ENCODE measurements at regions not wholly inside any gene's neighbourhood (a gene's known extent, or its start where the extent isn't known, plus 50 kb on each side); places are given as distances from the start of the nearest gene placed in this dataset.

GRCh38 chr14:22334275-22334577, 254.8 kb downstream of the DAD1 start:
- no peak for TF ChIP-seq GATA3 (IDR thresholded peaks at IDR 0.05; ENCODE audit: low read depth, low read length)
- TF ChIP-seq GATA2 (IDR thresholded peaks at IDR 0.05; ENCODE audit: low read depth, low read length) = no peak

GRCh38 chr14:22333422-22334274, 255.4 kb downstream of the DAD1 start:
- TF ChIP-seq GATA2 (IDR thresholded peaks at IDR 0.05; ENCODE audit: low read depth, low read length) (no peak), GATA3 (IDR thresholded peaks at IDR 0.05; ENCODE audit: low read depth, low read length) (no peak)

- TF ChIP-seq GATA3 (IDR thresholded peaks at IDR 0.05; ENCODE audit: low read depth, low read length) (no peak), GATA2 (IDR thresholded peaks at IDR 0.05; ENCODE audit: low read depth, low read length) (no peak)
These were observed 256.2 kb downstream of the DAD1 start for GRCh38 chr14:22332686-22333421.

GRCh38 chr14:22329371-22329770, 259.7 kb downstream of the DAD1 start:
- TF ChIP-seq GATA2 (IDR thresholded peaks at IDR 0.05; ENCODE audit: low read depth, low read length) (no peak), GATA3 (IDR thresholded peaks at IDR 0.05; ENCODE audit: low read depth, low read length) (no peak)

- TF ChIP-seq GATA3 (IDR thresholded peaks at IDR 0.05; ENCODE audit: low read depth, low read length) (no peak), GATA2 (IDR thresholded peaks at IDR 0.05; ENCODE audit: low read depth, low read length) (no peak)
These were observed 263.2 kb downstream of the DAD1 start for GRCh38 chr14:22325676-22326400.

GRCh38 chr14:22320362-22320750, 268.7 kb downstream of the DAD1 start:
- TF ChIP-seq GATA3 (IDR thresholded peaks at IDR 0.05; ENCODE audit: low read depth, low read length) (no peak), GATA2 (IDR thresholded peaks at IDR 0.05; ENCODE audit: low read depth, low read length) (no peak)

GRCh38 chr14:22319526-22320361, 269.3 kb downstream of the DAD1 start:
- no peak for TF ChIP-seq GATA2 (IDR thresholded peaks at IDR 0.05; ENCODE audit: low read depth, low read length)
- TF ChIP-seq GATA3 (IDR thresholded peaks at IDR 0.05; ENCODE audit: low read depth, low read length) = no peak

- no peak for TF ChIP-seq GATA2 (IDR thresholded peaks at IDR 0.05; ENCODE audit: low read depth, low read length)
- TF ChIP-seq GATA3 (IDR thresholded peaks at IDR 0.05; ENCODE audit: low read depth, low read length) = no peak
These were observed 270.1 kb downstream of the DAD1 start for GRCh38 chr14:22318951-22319350.

- no peak for TF ChIP-seq GATA3 (IDR thresholded peaks at IDR 0.05; ENCODE audit: low read depth, low read length)
These were observed 272.6 kb downstream of the DAD1 start for GRCh38 chr14:22316473-22316872.

- no peak for TF ChIP-seq GATA2 (IDR thresholded peaks at IDR 0.05; ENCODE audit: low read depth, low read length)
- no peak for TF ChIP-seq GATA3 (IDR thresholded peaks at IDR 0.05; ENCODE audit: low read depth, low read length)
These were observed 273.7 kb downstream of the DAD1 start for GRCh38 chr14:22315336-22315735.

GRCh38 chr14:22314183-22314820, 274.7 kb downstream of the DAD1 start:
- no peak for TF ChIP-seq GATA3 (IDR thresholded peaks at IDR 0.05; ENCODE audit: low read depth, low read length)
- TF ChIP-seq GATA2 (IDR thresholded peaks at IDR 0.05; ENCODE audit: low read depth, low read length) = no peak

GRCh38 chr14:22313172-22313801, 275.7 kb downstream of the DAD1 start:
- TF ChIP-seq GATA3 (IDR thresholded peaks at IDR 0.05; ENCODE audit: low read depth, low read length) = no peak
- no peak for TF ChIP-seq GATA2 (IDR thresholded peaks at IDR 0.05; ENCODE audit: low read depth, low read length)

- TF ChIP-seq GATA3 (IDR thresholded peaks at IDR 0.05; ENCODE audit: low read depth, low read length) = no peak
- TF ChIP-seq GATA2 (IDR thresholded peaks at IDR 0.05; ENCODE audit: low read depth, low read length) = no peak
These were observed 277.4 kb downstream of the DAD1 start for GRCh38 chr14:22311636-22312035.
